GM12878 (cell line): ENCODE measurements at regions not wholly inside any gene's neighbourhood (a gene's known extent, or its start where the extent isn't known, plus 50 kb on each side); places are given as distances from the start of the nearest gene placed in this dataset.

Experiments used
- ATAC-seq: fragments of 200-7000 bp; cut with Tn5 transposase; 3 replicates; pipeline ENCODE4 v1.9.1; 2020; ENCODE audit warnings: mild to moderate bottlenecking, moderate library complexity
- BruUV-seq: library from RNA; stranded (reverse); fragments of 400-500 nt; replicated peaks from 2 replicates; lab custom pipeline; 2021; lab: Mats Ljungman, UMichigan
- CTCF ChIA-PET: fragments of 300-600 bp; sonication (Branson Sonifier 250); formaldehyde crosslinking; extraction: SDS; loops from one replicate; lab custom pipeline; 2021; ENCODE audit warnings: inconsistent platforms; lab: Yijun Ruan, JAX
- POLR2A ChIA-PET: fragments of 350-600 bp; formaldehyde crosslinking; extraction: SDS; loops from one replicate; lab custom pipeline; 2021; ENCODE audit warnings: inconsistent platforms; lab: Charles Lee
- RAD21 ChIA-PET: fragments of 300-600 bp; sonication (Branson Sonifier 250); formaldehyde crosslinking; loops from one replicate; lab custom pipeline; 2023; ENCODE audit warnings: antibody characterized with exemption; ENCODE audit not compliant: unreplicated experiment; lab: Charles Lee
- SMC1A ChIA-PET: fragments of 300-600 bp; sonication (Branson Sonifier 250); formaldehyde crosslinking; loops from one replicate; lab custom pipeline; 2023; ENCODE audit not compliant: unreplicated experiment, uncharacterized antibody; lab: Charles Lee
- DNase-seq: peaks from one replicate; pipeline ENCODE4 v3.0.0-alpha.2; 2011; ENCODE audit warnings: low read depth, low spot score
- FAIRE-seq: peaks from 3 replicates; lab custom pipeline; 2011; peaks lifted over from hg19 to GRCh38; lab: Jason Lieb, UNC
- H2AFZ ChIP-seq: 2 replicates; pipeline ENCODE4 v1.6.0; 2011; ENCODE audit warnings: low read depth, low read length, control low read depth; ENCODE audit not compliant: control insufficient read depth
- H3K27ac ChIP-seq: 2 replicates; pipeline ENCODE4 v1.5.1; 2011; ENCODE audit warnings: control low read depth; ENCODE audit not compliant: control insufficient read depth, insufficient read depth
- H3K27me3 ChIP-seq, 2 experiments: replicated peaks in 1 of 2; 2 replicates each; pipeline versions ENCODE4 v1.6.0 to v1.6.1; 2011; ENCODE audit warnings: low read length in 1 of 2; ENCODE audit not compliant: control insufficient read depth in 2 of 2, insufficient read depth in 2 of 2
- H3K36me3 ChIP-seq, 2 experiments: 2 replicates each; pipeline ENCODE4 v1.5.1; 2011; ENCODE audit warnings: low read length in 1 of 2; ENCODE audit not compliant: control insufficient read depth in 2 of 2, insufficient read depth in 2 of 2
- H3K4me1 ChIP-seq: 2 replicates; pipeline ENCODE4 v1.6.1; 2011; ENCODE audit warnings: mild to moderate bottlenecking, low read length, moderate library complexity, mixed read lengths; ENCODE audit not compliant: control insufficient read depth, insufficient read depth
- H3K4me2 ChIP-seq: 2 replicates; pipeline ENCODE4 v1.6.0; 2011; ENCODE audit warnings: control low read depth; ENCODE audit not compliant: control insufficient read depth, insufficient read depth
- H3K4me3 ChIP-seq: fragments of 200-600 bp; sonication (generic); 2 replicates; pipeline ENCODE4 v1.5.1; 2016
- H3K79me2 ChIP-seq: 2 replicates; pipeline ENCODE4 v1.6.0; 2011; ENCODE audit warnings: low read length; ENCODE audit not compliant: control insufficient read depth, insufficient read depth
- H3K9ac ChIP-seq: 2 replicates; pipeline ENCODE4 v1.8.0; 2011; ENCODE audit warnings: low read length, control low read depth, mixed read lengths; ENCODE audit not compliant: control insufficient read depth, insufficient read depth
- H3K9me3 ChIP-seq: replicated peaks from 3 replicates; pipeline ENCODE4 v1.5.1; 2011; ENCODE audit warnings: mild to moderate bottlenecking, low read length; ENCODE audit not compliant: control insufficient read depth, insufficient read depth
- H4K20me1 ChIP-seq: 2 replicates; pipeline ENCODE4 v1.6.0; 2011; ENCODE audit not compliant: control insufficient read depth, insufficient read depth
- HDAC6 ChIP-seq: fragments of 200-600 bp; sonication (generic); IDR thresholded peaks from one replicate; pipeline ENCODE4 v1.8.0; 2017; ENCODE audit warnings: antibody characterized with exemption; ENCODE audit not compliant: unreplicated experiment
- ZBTB40 ChIP-seq: fragments of 450-650 bp; IDR thresholded peaks from 2 replicates; pipeline ENCODE4 v1.6.1; 2016; ENCODE audit warnings: mild to moderate bottlenecking, moderate library complexity, borderline replicate concordance
- WGBS: methylation state at CpG from one replicate; pipeline ENCODE4 v1.1.6; 2016; ENCODE audit warnings: low lambda C conversion rate; ENCODE audit not compliant: insufficient replicate concordance, insufficient coverage; ENCODE audit errors: missing lambda C conversion rate; 5-methylcytosine and 5-hydroxymethylcytosine counted together
- in situ Hi-C: fragments of 300-500 bp; cut with MboI; formaldehyde crosslinking; loops from 9 replicates; pipeline ENCODE4 v1.14.3; 2018; ENCODE audit warnings: mixed read lengths
- intact Hi-C: fragments of 100-400 bp; cut with micrococcal nuclease; formaldehyde crosslinking; loops from one replicate; pipeline ENCODE4 v1.14.2; 2022; ENCODE audit not compliant: unreplicated experiment
- TF ChIP-seq, protein P1 (sequence below): fragments of 450-650 bp; formaldehyde crosslinking; IDR thresholded peaks from 2 replicates; pipeline ENCODE4 v1.4.0; 2022; ENCODE audit warnings: mild to moderate bottlenecking, moderate library complexity

- TF ChIP-seq, protein P1, sequence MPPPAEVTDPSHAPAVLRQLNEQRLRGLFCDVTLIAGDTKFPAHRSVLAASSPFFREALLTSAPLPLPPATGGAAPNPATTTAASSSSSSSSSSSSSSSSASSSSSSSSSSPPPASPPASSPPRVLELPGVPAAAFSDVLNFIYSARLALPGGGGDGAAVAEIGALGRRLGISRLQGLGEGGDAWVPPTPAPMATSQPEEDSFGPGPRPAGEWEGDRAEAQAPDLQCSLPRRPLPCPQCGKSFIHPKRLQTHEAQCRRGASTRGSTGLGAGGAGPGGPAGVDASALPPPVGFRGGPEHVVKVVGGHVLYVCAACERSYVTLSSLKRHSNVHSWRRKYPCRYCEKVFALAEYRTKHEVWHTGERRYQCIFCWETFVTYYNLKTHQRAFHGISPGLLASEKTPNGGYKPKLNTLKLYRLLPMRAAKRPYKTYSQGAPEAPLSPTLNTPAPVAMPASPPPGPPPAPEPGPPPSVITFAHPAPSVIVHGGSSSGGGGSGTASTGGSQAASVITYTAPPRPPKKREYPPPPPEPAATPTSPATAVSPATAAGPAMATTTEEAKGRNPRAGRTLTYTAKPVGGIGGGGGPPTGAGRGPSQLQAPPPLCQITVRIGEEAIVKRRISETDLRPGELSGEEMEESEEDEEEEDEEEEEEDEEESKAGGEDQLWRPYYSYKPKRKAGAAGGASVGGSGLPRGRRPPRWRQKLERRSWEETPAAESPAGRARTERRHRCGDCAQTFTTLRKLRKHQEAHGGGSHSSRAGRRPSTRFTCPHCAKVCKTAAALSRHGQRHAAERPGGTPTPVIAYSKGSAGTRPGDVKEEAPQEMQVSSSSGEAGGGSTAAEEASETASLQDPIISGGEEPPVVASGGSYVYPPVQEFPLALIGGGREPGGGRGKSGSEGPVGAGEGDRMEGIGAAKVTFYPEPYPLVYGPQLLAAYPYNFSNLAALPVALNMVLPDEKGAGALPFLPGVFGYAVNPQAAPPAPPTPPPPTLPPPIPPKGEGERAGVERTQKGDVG (CRISPR knock-in tag): no peak
Observed at GRCh38 chr18:64589000-64589399, 440.1 kb upstream of the LINC00305 start (continued).

DNA sequence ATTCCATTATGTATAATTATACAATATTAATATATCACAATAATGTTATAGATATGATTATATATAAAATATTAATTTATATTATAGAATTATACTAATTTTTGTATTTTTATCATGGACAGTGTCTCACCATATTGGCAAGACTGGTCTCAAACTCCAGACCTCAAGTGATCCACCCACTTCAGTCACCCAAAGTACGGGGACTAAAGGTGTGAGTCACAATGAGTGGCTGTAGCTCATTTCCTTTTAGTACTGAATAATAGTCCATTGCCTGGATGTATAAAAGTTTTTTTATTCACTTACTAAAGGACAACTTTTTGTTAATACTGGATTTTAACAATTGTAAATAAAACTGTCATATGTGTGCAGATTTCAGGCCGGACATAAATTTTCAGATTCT lies 417.6 kb upstream of the LINC00305 start:
- Histone ChIP-seq H3K27me3 (no peaks in the 10 kb centered on the region), H2AFZ (no peak overlapping the region), H3K9ac (no peak overlapping the region), H3K36me3 (no peaks in the 10 kb centered on the region), H3K4me2 (no peak overlapping the region), H3K4me1 (no peaks in the 10 kb centered on the region), H3K27ac (no peak overlapping the region), H3K79me2 (no peaks in the 10 kb centered on the region), H4K20me1 (no peaks in the 10 kb centered on the region), H3K9me3 (no peaks in the 10 kb centered on the region), H3K4me3 (no peak overlapping the region)
- ChIA-PET RAD21 (no interaction called here), POLR2A (no interaction called here), SMC1A (no interaction called here), CTCF (no interaction called here)
- no peak for TF ChIP-seq HDAC6
- TF ChIP-seq ZBTB40: no peak
- in situ Hi-C loops (no loop called here), intact Hi-C loops (no loop called here)
- 44% methylated on average over 2 of the region's 2 CpGs for WGBS
- FAIRE-seq: no peak
- no peak for ATAC-seq
- no TSS peak for BruUV-seq
- DNase-seq: no peak
